ENCODE measurements at regions not wholly inside any gene's neighbourhood (a gene's known extent, or its start where the extent isn't known, plus 50 kb on each side); places are given as distances from the start of the nearest gene placed in this dataset.

DNA sequence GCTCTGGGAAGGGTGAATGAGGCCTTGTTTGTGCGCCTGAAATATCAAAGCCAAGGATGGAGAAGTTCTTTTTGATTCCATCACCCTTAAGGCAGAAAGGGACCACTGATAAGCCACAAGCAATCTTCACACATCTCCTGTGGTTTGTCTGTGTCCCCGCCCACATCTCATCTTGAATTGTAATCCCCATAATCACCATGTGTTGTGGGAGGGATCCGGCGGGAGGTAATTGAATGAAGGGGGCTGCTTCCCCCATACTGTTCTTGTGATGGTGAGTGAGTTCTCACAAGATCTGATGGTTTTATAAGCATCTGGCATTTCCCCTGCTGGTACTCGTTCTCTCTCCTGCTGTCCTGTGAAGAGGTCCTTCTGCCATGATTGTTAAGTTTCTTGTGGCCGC is 329.6 kb upstream of the RGMA start:
- H3K9me3 ChIP-seq (ENCODE audit: control insufficient read depth, low read length): no peaks in the 10 kb centered on the region
- DNase-seq: peak; percentile 78
- TF ChIP-seq CTCF (conservative IDR thresholded peaks at IDR 0.05): no peak
- Mint-ChIP-seq H3K36me3 (ENCODE audit: low read depth) (peaks cover 1% of the 10 kb centered on the region), H3K9me3 (peaks cover 1% of the 10 kb centered on the region), H3K27ac (no peak overlapping the region), H3K4me3 (no peak overlapping the region), H3K27me3 (ENCODE audit: insufficient read depth) (peaks cover 19% of the 10 kb centered on the region), H3K4me1 (peaks cover 31% of the 10 kb centered on the region)
- WGBS, 2 experiments (ENCODE audit: insufficient coverage in 1 of 2, insufficient read length in 1 of 2): 75 to 89% methylated on average over 3 of the region's 6 CpGs
- no peaks in the 10 kb centered on the region for H3K36me3 ChIP-seq (ENCODE audit: control insufficient read depth, insufficient read depth, low read length)
- peaks cover 3% of the 10 kb centered on the region for H3K4me1 ChIP-seq (ENCODE audit: control insufficient read depth, insufficient read depth, low read length)
- H3K9ac ChIP-seq (ENCODE audit: extremely low read depth, low read length, poor library complexity, severe bottlenecking): no peak overlapping the region
- no peak overlapping the region for H3K4me3 ChIP-seq (ENCODE audit: low read length)
- H3K27me3 ChIP-seq (ENCODE audit: control insufficient read depth, insufficient read depth, low read length, poor library complexity, severe bottlenecking): no peaks in the 10 kb centered on the region
- no peak overlapping the region for H3K27ac ChIP-seq (ENCODE audit: low read depth, low read length)

GRCh38 chr15:93417631-93418030 is 328.6 kb upstream of the RGMA start:
- no peak overlapping the region for H3K4me3 ChIP-seq (ENCODE audit: low read length)
- Mint-ChIP-seq H3K9me3 (no peaks in the 10 kb centered on the region), H3K4me1 (peaks cover 40% of the 10 kb centered on the region), H3K27ac (no peak overlapping the region), H3K27me3 (ENCODE audit: insufficient read depth) (peaks cover 19% of the 10 kb centered on the region), H3K36me3 (ENCODE audit: low read depth) (no peaks in the 10 kb centered on the region), H3K4me3 (no peak overlapping the region)
- no peak for TF ChIP-seq CTCF (conservative IDR thresholded peaks at IDR 0.05)
- H3K9ac ChIP-seq (ENCODE audit: extremely low read depth, low read length, poor library complexity, severe bottlenecking): no peak overlapping the region
- H3K9me3 ChIP-seq (ENCODE audit: control insufficient read depth, low read length): no peaks in the 10 kb centered on the region
- 72 to 74% methylated on average over 3 to 6 of the region's 6 CpGs for WGBS, 2 experiments (ENCODE audit: insufficient coverage in 1 of 2, insufficient read length in 1 of 2)
- peaks cover 10% of the 10 kb centered on the region for H3K4me1 ChIP-seq (ENCODE audit: control insufficient read depth, insufficient read depth, low read length)
- peak; percentile 52 for DNase-seq
- no peaks in the 10 kb centered on the region for H3K36me3 ChIP-seq (ENCODE audit: control insufficient read depth, insufficient read depth, low read length)
- no peak overlapping the region for H3K27ac ChIP-seq (ENCODE audit: low read depth, low read length)
- no peaks in the 10 kb centered on the region for H3K27me3 ChIP-seq (ENCODE audit: control insufficient read depth, insufficient read depth, low read length, poor library complexity, severe bottlenecking)

DNA sequence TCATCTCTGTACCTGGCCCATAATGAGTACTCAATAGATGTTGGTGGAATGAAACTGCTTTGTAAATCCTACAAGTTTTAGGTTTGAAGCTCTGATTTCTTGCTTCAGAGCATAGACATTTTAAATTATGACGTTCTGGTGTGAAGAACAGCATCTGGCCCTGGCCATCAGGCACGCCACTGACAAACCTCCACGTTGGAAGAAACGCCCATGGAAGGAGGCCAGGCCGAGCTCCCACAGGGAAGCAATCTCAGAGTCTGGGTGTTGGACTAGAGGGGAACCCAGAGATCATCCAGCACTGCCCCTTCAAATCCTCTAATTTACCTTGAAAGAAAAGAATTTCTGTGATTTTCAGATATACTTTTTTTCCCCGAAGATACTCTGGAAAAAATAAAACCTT is 328.1 kb upstream of the RGMA start:
- Mint-ChIP-seq H3K9me3 (no peaks in the 10 kb centered on the region), H3K27ac (no peak overlapping the region), H3K4me3 (no peak overlapping the region), H3K4me1 (peaks cover 41% of the 10 kb centered on the region), H3K36me3 (ENCODE audit: low read depth) (no peaks in the 10 kb centered on the region), H3K27me3 (ENCODE audit: insufficient read depth) (peaks cover 19% of the 10 kb centered on the region)
- WGBS, 2 experiments (ENCODE audit: insufficient coverage in 1 of 2, insufficient read length in 1 of 2): 91 to 95% methylated on average over 6 of the region's 6 CpGs
- Histone ChIP-seq H3K9ac (ENCODE audit: extremely low read depth, low read length, poor library complexity, severe bottlenecking) (no peak overlapping the region), H3K4me1 (ENCODE audit: control insufficient read depth, insufficient read depth, low read length) (peaks cover 10% of the 10 kb centered on the region), H3K9me3 (ENCODE audit: control insufficient read depth, low read length) (no peaks in the 10 kb centered on the region), H3K27ac (ENCODE audit: low read depth, low read length) (no peak overlapping the region), H3K36me3 (ENCODE audit: control insufficient read depth, insufficient read depth, low read length) (no peaks in the 10 kb centered on the region), H3K27me3 (ENCODE audit: control insufficient read depth, insufficient read depth, low read length, poor library complexity, severe bottlenecking) (no peaks in the 10 kb centered on the region), H3K4me3 (ENCODE audit: low read length) (no peak overlapping the region)
- no peak for TF ChIP-seq CTCF (conservative IDR thresholded peaks at IDR 0.05)
- peak; percentile 18 for DNase-seq

Data from endodermal cell (in vitro differentiated cells).